GM19397 (cell line): ENCODE measurements at regions not wholly inside any gene's neighbourhood (a gene's known extent, or its start where the extent isn't known, plus 50 kb on each side); places are given as distances from the start of the nearest gene placed in this dataset.
"Not testable (repeated sequence)": the region's sequence is repeated elsewhere in the genome, so short reads cannot be mapped to it uniquely, and the experiment has no call there.

Experiments used
- ATAC-seq: cut with Tn5 transposase; IDR thresholded peaks from one replicate; pipeline ENCODE4 v1.9.1; 2021; ENCODE audit warnings: mild to moderate bottlenecking, moderate library complexity; ENCODE audit not compliant: unreplicated experiment

GRCh38 chr2:192566863-192567262 is 372.1 kb upstream of the TMEFF2 start:
- no peak for ATAC-seq

- no peak for ATAC-seq
Measured at GRCh38 chr2:192560326-192560725, 365.6 kb upstream of the TMEFF2 start.

- no peak for ATAC-seq
Measured at GRCh38 chr2:192559587-192559986, 364.9 kb upstream of the TMEFF2 start.

GRCh38 chr2:192558637-192559036 is 363.9 kb upstream of the TMEFF2 start:
- no peak for ATAC-seq

GRCh38 chr2:192555740-192556139 is 361.0 kb upstream of the TMEFF2 start:
- no peak for ATAC-seq

- ATAC-seq: no peak
Measured at GRCh38 chr2:192551760-192552159, 357.0 kb upstream of the TMEFF2 start.

GRCh38 chr2:192546565-192546964 is 351.8 kb upstream of the TMEFF2 start:
- ATAC-seq: no peak

- no peak for ATAC-seq
Measured at GRCh38 chr2:192544371-192544955, 349.7 kb upstream of the TMEFF2 start.

GRCh38 chr2:192542148-192543066 is 347.7 kb upstream of the TMEFF2 start:
- ATAC-seq: not testable (repeated sequence)

GRCh38 chr2:192539306-192539705 is 344.6 kb upstream of the TMEFF2 start:
- ATAC-seq: no peak

GRCh38 chr2:192536922-192537624 is 342.3 kb upstream of the TMEFF2 start:
- ATAC-seq: no peak

GRCh38 chr2:192535956-192536921 is 341.5 kb upstream of the TMEFF2 start:
- no peak for ATAC-seq

GRCh38 chr2:192534072-192534471 is 339.3 kb upstream of the TMEFF2 start:
- ATAC-seq: no peak

GRCh38 chr2:192524642-192525251 is 330.0 kb upstream of the TMEFF2 start:
- ATAC-seq: not testable (repeated sequence)

- ATAC-seq: not testable (repeated sequence)
Measured at GRCh38 chr2:192524214-192524613, 329.5 kb upstream of the TMEFF2 start.

GRCh38 chr2:192515937-192516336 is 321.2 kb upstream of the TMEFF2 start:
- ATAC-seq: no peak

- ATAC-seq: no peak
Measured at GRCh38 chr2:192513575-192513974, 318.8 kb upstream of the TMEFF2 start.

GRCh38 chr2:192507836-192508450 is 313.2 kb upstream of the TMEFF2 start:
- ATAC-seq: not testable (repeated sequence)

- peak; percentile 62 for ATAC-seq
Measured at GRCh38 chr2:192500550-192501200, 305.9 kb upstream of the TMEFF2 start.
